ENCODE measurements at regions not wholly inside any gene's neighbourhood (a gene's known extent, or its start where the extent isn't known, plus 50 kb on each side); places are given as distances from the start of the nearest gene placed in this dataset.
"Not testable (repeated sequence)": the region's sequence is repeated elsewhere in the genome, so short reads cannot be mapped to it uniquely, and the experiment has no call there.

DNA sequence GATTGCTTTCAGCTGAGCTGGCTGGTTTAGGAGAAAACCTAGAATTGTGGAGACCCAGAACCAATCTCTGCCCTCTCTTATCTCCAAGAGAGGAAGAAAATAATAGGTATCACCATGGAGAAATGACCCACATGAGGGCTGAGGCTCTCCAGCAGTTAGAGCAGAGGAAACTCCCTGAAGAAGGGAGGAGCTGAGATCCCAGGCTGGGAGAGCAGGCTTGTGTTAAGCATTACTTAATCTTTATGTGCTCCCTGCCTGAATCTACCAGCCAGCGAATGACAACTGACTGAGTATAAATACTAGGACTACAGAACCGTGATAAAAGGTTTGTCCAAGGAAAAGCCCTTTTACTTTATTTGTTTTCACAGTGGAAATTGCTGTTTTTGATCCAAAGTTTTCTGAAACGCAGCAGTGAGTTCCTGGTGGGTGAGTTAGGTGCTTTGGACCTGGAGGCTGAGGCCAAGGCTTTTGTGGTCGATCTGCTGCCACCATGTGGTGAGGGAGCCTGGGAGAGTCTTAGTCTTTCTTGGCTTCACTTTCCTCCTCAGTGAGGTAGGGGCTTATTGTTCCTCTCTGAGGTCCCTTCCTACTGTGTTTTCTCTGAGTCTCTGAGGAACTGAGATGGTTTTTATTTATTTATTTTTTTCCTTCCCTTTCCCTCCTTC is 219.5 kb upstream of the NOTCH2NLA start:
- DNase-seq (ENCODE audit: low spot score in 2 of 2); H3K27ac ChIP-seq; H3K4me1 ChIP-seq; H3K4me3 ChIP-seq; H3K9me3 ChIP-seq; H3K36me3 ChIP-seq; intact Hi-C loops (cut with DNase I; ENCODE audit: low total_unique reads); H3K27me3 ChIP-seq: not testable (repeated sequence)

DNA sequence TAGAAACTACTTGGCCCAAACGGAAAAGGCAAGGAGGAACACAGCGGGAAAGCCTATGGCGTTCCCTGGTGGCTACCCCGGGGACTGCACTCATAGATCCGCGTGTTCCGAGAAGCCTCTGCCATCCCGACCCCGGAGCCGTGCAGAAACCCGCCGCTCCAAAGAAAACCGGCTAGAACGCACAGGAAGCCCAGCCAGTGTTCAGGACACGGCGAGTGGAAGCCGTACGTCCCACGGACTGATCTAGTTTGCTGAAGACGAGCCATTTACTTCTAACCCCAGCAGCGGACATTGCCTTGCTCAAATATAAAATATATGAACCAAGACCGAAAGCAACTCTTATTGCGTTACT is 215.0 kb upstream of the NOTCH2NLA start:
- peak overlapping the region; percentile 24 to 64 (median 44) for H3K4me3 ChIP-seq
- DNase-seq (ENCODE audit: low spot score in 2 of 2); intact Hi-C loops (cut with DNase I; ENCODE audit: low total_unique reads): not testable (repeated sequence)

DNA sequence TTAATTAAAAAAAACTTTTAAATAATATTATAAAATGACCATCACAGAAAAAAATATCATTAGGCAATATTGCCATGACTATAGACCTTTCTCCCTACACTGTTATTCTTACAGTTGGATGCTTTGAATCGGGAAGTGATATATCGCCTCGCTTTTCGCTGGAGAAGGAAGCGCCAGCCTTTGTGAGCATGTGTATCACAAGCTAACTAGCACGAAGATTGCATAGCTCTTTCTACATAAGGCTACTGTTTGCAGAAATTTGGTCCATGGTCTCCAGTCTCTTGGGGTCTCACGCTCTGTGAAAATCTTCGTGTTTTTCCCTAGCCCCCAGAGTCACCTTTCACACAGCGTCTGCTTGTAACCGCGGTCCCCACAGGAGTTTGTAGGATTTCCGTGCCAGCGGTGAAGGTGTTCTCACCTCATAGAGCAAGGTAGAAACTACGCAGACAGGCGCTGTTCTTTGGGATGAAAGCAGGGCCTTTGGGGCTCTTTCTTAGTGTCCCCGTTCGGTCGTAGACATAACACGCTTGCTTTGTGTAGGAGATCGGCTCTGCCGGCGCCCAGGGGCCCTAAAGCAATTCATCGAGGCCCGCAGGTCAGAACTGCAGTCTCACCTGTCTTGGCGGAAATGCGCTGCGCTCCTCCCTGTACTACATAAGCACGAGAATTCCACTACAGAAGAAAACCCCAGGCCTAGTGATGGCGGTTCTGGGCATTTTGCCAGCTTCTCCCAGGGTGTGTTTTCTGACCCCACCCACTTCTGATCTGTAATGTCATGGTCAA is 214.5 kb upstream of the NOTCH2NLA start:
- H3K36me3 ChIP-seq; H3K27ac ChIP-seq; H3K4me1 ChIP-seq; H3K9me3 ChIP-seq; H3K27me3 ChIP-seq; H3K4me3 ChIP-seq; DNase-seq (ENCODE audit: low spot score in 2 of 2); intact Hi-C loops (cut with DNase I; ENCODE audit: low total_unique reads): not testable (repeated sequence)

More for the DNA sequence above, 215.0 kb upstream of the NOTCH2NLA start:
- H3K27me3 ChIP-seq, H3K27ac ChIP-seq, H3K36me3 ChIP-seq, H3K9me3 ChIP-seq, H3K4me1 ChIP-seq: not testable (repeated sequence)

DNA sequence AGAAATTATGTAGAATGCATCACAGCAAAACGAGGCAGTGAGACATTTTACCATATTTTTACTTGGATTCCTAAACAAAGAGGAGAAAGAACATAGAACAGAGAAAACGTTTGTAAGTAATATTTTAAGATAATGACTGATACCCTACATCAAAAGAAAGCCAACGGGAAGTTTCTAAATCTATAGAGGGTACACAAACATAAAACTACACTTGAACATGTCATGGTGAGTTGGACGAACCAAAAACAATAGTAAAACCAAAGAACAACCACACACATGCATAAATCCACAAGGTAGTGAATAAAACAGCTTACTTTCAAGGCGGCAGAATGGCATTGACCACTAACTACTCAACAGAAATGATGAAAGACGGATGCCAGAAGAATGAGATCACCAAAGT is 209.7 kb upstream of the NOTCH2NLA start:
- H3K4me1 ChIP-seq; DNase-seq (ENCODE audit: low spot score in 2 of 2); H3K4me3 ChIP-seq; intact Hi-C loops (cut with DNase I; ENCODE audit: low total_unique reads); H3K27ac ChIP-seq; H3K36me3 ChIP-seq; H3K27me3 ChIP-seq; H3K9me3 ChIP-seq: not testable (repeated sequence)

DNA sequence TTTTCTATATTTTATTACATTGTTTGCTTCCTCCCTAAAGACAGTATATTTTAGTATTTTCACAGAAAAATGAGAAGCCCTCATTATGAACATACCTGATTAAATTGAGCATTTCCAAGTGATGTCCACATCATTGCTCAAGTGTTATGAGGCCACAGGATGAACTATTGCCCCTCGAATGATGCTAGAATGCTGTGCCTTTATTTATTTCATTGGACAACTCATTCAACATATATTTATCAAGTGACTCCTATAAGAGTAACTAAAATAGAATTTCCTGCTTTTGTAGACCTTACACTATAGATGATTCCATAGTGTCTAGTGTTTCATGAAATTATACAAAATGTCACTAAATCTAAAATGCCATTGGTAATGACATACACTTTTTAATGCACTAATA is 187.8 kb upstream of the NOTCH2NLA start:
- H3K27me3 ChIP-seq; H3K9me3 ChIP-seq; H3K4me1 ChIP-seq; DNase-seq (ENCODE audit: low spot score in 2 of 2); H3K36me3 ChIP-seq; H3K4me3 ChIP-seq; intact Hi-C loops (cut with DNase I; ENCODE audit: low total_unique reads); H3K27ac ChIP-seq: not testable (repeated sequence)

DNA sequence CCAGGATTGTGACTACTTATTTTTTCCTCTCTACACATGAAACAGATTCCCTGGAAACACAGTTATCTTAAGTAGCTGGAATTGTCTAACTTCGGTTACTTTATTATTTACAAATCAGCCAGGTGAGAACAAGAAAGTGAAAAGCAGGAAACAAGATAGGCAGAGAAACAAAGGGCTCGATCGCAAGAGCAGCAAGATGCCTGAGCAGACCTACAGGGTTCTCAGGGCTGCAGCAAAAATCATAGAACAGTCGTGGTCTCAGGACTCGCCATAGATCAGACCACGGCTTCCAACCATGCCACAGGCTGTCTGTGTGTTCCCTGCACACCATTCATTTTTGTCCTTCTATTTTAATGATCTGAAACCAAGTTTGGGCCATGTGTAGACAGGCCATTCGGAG is 186.2 kb upstream of the NOTCH2NLA start:
- intact Hi-C loops (cut with DNase I; ENCODE audit: low total_unique reads); H3K27me3 ChIP-seq; H3K27ac ChIP-seq; H3K4me3 ChIP-seq; H3K9me3 ChIP-seq; H3K4me1 ChIP-seq; DNase-seq (ENCODE audit: low spot score in 2 of 2); H3K36me3 ChIP-seq: not testable (repeated sequence)

DNA sequence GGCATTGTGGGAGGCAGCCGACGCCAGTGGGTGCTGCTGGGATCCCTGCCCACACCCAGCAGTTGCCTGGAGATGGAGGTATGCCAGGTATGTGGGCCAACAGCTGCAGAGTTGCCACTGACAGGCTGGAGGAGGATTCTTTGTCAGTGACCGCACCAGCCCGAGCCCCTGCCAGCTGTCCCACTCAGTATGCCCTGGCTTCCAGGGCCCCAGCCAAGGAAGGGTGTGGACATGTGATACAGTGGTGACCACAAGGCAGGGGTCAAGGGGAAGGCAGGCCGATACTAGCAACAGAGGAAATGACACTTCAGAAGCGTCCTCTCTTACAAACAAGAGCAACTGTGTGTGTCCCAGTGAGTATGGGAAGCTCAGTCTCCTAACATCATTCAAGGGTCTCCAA is 185.1 kb upstream of the NOTCH2NLA start:
- H3K36me3 ChIP-seq; intact Hi-C loops (cut with DNase I; ENCODE audit: low total_unique reads); H3K4me1 ChIP-seq; H3K27me3 ChIP-seq; H3K9me3 ChIP-seq; H3K4me3 ChIP-seq; H3K27ac ChIP-seq: not testable (repeated sequence)
- peak in 1 of 2 donors; percentile 53 for DNase-seq (ENCODE audit: low spot score in 2 of 2)

DNA sequence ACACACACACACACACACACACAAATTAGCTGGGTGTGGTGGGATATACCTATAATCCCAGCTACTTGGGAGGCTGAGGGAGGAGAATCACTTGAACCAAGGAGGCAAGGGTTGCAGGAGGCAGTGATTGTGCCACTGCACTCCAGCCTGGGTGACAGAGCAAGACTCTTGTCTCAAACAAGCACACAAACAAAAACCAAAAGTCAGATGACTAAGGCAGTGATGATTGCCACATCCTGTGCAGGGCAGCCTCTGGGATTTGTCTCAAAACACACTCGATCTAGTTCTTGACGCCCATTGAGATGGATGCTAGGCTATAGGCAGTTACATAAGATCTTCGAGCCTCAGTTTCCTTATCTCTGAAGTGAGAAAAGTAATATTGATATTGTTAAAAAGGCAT is 183.1 kb upstream of the NOTCH2NLA start:
- DNase-seq (ENCODE audit: low spot score in 2 of 2); H3K27ac ChIP-seq; H3K4me3 ChIP-seq; H3K9me3 ChIP-seq; H3K36me3 ChIP-seq; intact Hi-C loops (cut with DNase I; ENCODE audit: low total_unique reads); H3K27me3 ChIP-seq; H3K4me1 ChIP-seq: not testable (repeated sequence)

DNA sequence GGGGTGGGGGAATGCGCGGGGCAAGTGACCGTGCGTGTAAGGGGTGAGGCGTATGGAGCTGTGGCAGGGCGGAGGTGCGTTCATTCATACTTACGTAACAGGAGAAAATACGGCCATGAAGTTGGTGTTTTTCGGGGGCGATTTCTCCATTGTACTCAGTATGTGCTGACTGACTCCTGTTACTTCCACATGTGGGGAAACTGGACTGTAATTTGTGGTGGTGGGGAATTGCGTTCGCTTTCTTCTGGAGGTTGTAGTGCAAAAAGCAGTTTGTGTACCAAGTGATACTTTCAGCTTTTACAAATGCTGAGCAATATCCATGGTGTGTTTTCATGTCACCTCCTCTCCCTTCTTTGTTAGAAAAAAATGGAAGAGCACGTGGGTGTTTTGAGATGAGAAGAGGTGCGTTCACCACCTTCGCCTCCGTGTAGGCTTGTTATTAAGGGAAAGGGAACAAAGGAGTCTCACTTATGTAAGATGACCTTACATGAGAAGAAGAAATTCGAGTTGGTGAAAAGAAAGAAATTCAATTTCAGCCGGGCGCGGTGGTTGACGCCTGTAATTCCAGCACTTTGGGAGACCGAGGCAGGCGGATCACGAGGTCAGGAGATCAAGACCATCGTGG is 181.1 kb upstream of the NOTCH2NLA start:
- H3K4me1 ChIP-seq; H3K36me3 ChIP-seq; intact Hi-C loops (cut with DNase I; ENCODE audit: low total_unique reads); H3K27me3 ChIP-seq; H3K9me3 ChIP-seq: not testable (repeated sequence)
- peak; percentile 59 to 79 for DNase-seq (ENCODE audit: low spot score in 2 of 2)
- peak overlapping the region; percentile 64 to 83 for H3K27ac ChIP-seq
- H3K4me3 ChIP-seq, result peak overlapping the region in 2 of 3 donors; percentile 35 to 49
- TF ChIP-seq POLR2AphosphoS5 (IDR thresholded peaks at IDR 0.05), result peak in 2 of 3 donors; percentile 80 to 82

DNA sequence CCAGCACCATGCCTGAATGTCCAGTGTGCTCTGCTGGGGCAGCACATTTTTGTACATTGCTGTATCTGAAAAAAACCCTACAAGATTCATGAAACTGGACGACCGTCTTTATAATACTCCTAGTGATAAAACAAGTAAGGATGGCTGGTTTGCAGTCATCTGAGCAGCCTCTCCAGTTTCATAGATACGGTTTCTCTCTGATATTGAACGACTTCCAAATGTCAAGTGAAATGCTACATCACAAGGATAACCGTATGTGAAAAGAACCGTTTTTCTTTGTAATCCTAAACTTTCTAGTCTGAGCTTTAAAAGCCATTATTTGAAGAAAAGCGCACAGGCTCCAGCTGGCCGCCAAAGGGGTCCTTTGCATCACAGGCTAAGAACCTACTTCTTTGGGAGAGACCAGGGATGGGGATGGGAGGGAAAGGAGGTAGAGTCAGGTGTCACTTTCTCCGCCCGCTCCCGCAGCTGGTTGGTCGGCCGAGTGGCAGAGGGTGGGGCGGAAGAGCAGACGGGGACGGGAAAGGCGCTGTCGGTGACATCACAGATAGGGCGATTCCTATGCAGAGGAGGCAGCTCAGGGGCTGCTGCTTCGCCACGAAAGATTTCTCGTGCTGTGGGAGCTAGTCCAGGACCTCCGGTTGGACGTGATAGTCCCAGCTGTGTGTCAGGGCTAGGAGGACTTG is 180.4 kb upstream of the NOTCH2NLA start:
- intact Hi-C loops (cut with DNase I; ENCODE audit: low total_unique reads); H3K36me3 ChIP-seq; H3K9me3 ChIP-seq; H3K4me1 ChIP-seq; H3K27me3 ChIP-seq: not testable (repeated sequence)
- peak overlapping the region in 2 of 3 donors; percentile 35 to 49 for H3K4me3 ChIP-seq
- peak overlapping the region; percentile 64 to 83 for H3K27ac ChIP-seq
- peak in 1 of 2 donors; percentile 69 for DNase-seq (ENCODE audit: low spot score in 2 of 2)

Measured in breast epithelium (tissue), 4 donors.